H1 (cell line): ENCODE measurements at regions not wholly inside any gene's neighbourhood (a gene's known extent, or its start where the extent isn't known, plus 50 kb on each side); places are given as distances from the start of the nearest gene placed in this dataset.

Experiments
- ASH2L ChIP-seq: fragments of 200-600, 300-600 bp; sonication (generic); IDR thresholded peaks from one replicate; pipeline ENCODE4 v1.7.1; 2017; ENCODE audit warnings: low read length
- BACH1 ChIP-seq: IDR thresholded peaks from 2 replicates; pipeline ENCODE4 v1.6.1; 2012; ENCODE audit warnings: low read length, improper control_type of control experiment
- BCL11A ChIP-seq, 2 experiments: IDR thresholded peaks; one replicate each; pipeline ENCODE4 v1.6.1; 2011; ENCODE audit warnings: low read depth in 2 of 2, low read length in 2 of 2, mild to moderate bottlenecking in 2 of 2
- MAX ChIP-seq: IDR thresholded peaks from 2 replicates; pipeline ENCODE4 v1.6.1; 2012; ENCODE audit warnings: inconsistent platforms
- NRF1 ChIP-seq: IDR thresholded peaks from 2 replicates; pipeline ENCODE4 v1.6.1; 2011; ENCODE audit warnings: mild to moderate bottlenecking, low read depth, low read length, improper control_type of control experiment
- RXRA ChIP-seq: IDR thresholded peaks from 2 replicates; pipeline ENCODE4 v1.6.1; 2011; ENCODE audit warnings: low read depth, mild to moderate bottlenecking, low read length, moderate library complexity; ENCODE audit not compliant: insufficient read depth
- TAF7 ChIP-seq: optimal IDR thresholded peaks from 2 replicates; pipeline ENCODE3; 2011; ENCODE audit warnings: low read depth, mild to moderate bottlenecking, inconsistent platforms, low read length, moderate library complexity, borderline replicate concordance

DNA sequence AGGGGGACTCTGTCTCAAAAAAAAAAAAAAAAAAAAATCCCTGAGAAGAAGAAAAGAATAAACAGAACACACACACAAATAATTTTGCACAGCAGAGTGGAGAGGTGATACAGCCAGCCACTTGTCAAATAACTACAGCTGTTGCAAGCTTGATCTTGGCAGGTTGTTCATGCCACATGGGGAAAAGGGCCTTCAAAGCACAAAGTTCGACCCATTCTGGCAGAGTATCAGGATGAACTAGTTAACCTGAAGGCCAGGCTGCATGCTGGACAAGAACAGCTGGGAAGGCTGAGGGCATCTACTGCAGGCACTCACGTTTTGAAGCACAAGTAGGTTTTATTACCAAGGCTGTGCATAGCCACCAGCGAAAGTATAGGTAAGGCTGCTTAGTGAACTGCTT, 104.1 kb downstream of the KCTD15 start (continued):
- TF ChIP-seq MAX = no peak
- no peak for TF ChIP-seq BACH1
- no peak for TF ChIP-seq RXRA
- no peak for TF ChIP-seq TAF7
- no peak for TF ChIP-seq ASH2L
- TF ChIP-seq BCL11A (IDR thresholded peaks at IDR 0.05; ENCODE audit: low read depth in 2 of 2, low read length in 2 of 2) = no peak
- TF ChIP-seq NRF1 = no peak
- TF ChIP-seq, all 59 proteins: peak for 0
